Ishikawa (cell line): ENCODE measurements at regions not wholly inside any gene's neighbourhood (a gene's known extent, or its start where the extent isn't known, plus 50 kb on each side); places are given as distances from the start of the nearest gene placed in this dataset.

ENCODE experiments used
- CEBPB ChIP-seq: IDR thresholded peaks from 2 replicates; pipeline ENCODE4 v1.6.1; 2012
- EGR1 ChIP-seq: IDR thresholded peaks from 2 replicates; pipeline ENCODE4 v1.6.1; 2012
- EP300 ChIP-seq: IDR thresholded peaks from 2 replicates; pipeline ENCODE4 v1.6.1; 2012; ENCODE audit warnings: borderline replicate concordance
- NFIC ChIP-seq: IDR thresholded peaks from 2 replicates; pipeline ENCODE4 v1.6.1; 2012
- RAD21 ChIP-seq: IDR thresholded peaks from 2 replicates; pipeline ENCODE4 v1.6.1; 2012; ENCODE audit warnings: low read depth
- TF ChIP-seq, protein P1 (sequence below): IDR thresholded peaks from 2 replicates; pipeline ENCODE4 v1.6.1; 2012
- TF ChIP-seq, protein P2 (sequence below): IDR thresholded peaks from 2 replicates; pipeline ENCODE4 v1.6.1; 2012; ENCODE audit warnings: low read depth, mild to moderate bottlenecking
- TF ChIP-seq, protein P3 (sequence below): IDR thresholded peaks from 2 replicates; pipeline ENCODE4 v1.6.1; 2012

DNA sequence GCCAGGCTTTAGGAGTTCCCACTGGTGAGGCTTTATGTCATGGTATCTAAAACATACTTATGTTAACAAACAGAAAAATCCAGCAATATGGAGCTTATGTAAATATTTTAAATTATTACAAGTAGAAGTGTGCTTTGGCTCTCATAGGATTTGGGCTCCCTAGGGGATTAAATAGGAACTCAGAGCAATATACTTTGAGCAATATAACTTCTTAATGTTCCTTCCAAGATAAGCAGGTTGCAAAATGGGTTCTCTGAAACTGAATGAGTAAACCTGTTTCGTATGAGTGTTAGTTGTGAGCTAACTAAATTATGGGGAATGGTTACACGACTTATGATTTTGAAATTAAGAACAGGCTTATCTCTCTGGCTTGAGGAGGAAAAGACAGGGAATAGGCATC is 366.1 kb upstream of the ZNF385D start:
- TF ChIP-seq RAD21 (no peak), EP300 (no peak), CEBPB (no peak), NFIC (no peak), EGR1 (no peak)
- TF ChIP-seq, protein P1, sequence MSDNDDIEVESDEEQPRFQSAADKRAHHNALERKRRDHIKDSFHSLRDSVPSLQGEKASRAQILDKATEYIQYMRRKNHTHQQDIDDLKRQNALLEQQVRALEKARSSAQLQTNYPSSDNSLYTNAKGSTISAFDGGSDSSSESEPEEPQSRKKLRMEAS = no peak
- TF ChIP-seq, protein P2, sequence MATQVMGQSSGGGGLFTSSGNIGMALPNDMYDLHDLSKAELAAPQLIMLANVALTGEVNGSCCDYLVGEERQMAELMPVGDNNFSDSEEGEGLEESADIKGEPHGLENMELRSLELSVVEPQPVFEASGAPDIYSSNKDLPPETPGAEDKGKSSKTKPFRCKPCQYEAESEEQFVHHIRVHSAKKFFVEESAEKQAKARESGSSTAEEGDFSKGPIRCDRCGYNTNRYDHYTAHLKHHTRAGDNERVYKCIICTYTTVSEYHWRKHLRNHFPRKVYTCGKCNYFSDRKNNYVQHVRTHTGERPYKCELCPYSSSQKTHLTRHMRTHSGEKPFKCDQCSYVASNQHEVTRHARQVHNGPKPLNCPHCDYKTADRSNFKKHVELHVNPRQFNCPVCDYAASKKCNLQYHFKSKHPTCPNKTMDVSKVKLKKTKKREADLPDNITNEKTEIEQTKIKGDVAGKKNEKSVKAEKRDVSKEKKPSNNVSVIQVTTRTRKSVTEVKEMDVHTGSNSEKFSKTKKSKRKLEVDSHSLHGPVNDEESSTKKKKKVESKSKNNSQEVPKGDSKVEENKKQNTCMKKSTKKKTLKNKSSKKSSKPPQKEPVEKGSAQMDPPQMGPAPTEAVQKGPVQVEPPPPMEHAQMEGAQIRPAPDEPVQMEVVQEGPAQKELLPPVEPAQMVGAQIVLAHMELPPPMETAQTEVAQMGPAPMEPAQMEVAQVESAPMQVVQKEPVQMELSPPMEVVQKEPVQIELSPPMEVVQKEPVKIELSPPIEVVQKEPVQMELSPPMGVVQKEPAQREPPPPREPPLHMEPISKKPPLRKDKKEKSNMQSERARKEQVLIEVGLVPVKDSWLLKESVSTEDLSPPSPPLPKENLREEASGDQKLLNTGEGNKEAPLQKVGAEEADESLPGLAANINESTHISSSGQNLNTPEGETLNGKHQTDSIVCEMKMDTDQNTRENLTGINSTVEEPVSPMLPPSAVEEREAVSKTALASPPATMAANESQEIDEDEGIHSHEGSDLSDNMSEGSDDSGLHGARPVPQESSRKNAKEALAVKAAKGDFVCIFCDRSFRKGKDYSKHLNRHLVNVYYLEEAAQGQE = no peak
- TF ChIP-seq, protein P3, sequence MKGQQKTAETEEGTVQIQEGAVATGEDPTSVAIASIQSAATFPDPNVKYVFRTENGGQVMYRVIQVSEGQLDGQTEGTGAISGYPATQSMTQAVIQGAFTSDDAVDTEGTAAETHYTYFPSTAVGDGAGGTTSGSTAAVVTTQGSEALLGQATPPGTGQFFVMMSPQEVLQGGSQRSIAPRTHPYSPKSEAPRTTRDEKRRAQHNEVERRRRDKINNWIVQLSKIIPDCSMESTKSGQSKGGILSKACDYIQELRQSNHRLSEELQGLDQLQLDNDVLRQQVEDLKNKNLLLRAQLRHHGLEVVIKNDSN = no peak
